ENCODE measurements at regions not wholly inside any gene's neighbourhood (a gene's known extent, or its start where the extent isn't known, plus 50 kb on each side); places are given as distances from the start of the nearest gene placed in this dataset.

DNA sequence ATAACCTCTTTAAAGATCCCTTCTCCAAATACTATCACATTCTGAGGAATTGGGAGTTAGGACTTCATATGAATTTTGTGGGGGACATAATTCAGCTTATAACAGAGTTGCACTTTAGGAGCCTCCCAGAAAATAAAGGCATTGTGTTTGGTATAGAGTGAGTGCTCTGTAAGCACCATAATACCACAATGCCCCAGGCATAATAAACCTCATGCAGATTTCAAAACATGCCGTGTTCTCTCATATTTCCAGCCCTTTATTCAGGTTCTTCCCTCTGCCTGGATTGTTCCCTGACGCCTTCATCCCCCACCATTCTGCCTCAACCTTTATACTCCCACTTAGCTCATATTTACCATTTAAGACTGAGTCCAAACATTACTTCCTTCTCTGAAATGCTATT lies 398.8 kb upstream of the FAT3 start:
- no peaks in the 10 kb centered on the region for H4K20me1 ChIP-seq (replicated peaks; ENCODE audit: control insufficient read depth, extremely low read depth, insufficient read depth, low read length)
- H3K27ac ChIP-seq (ENCODE audit: insufficient read depth, low read depth, low read length) = no peak overlapping the region
- FAIRE-seq (no peak), DNase-seq (ENCODE audit: low read depth, low spot score) (no peak)
- no peak overlapping the region for H3K4me3 ChIP-seq (replicated peaks in 1 of 3; ENCODE audit: insufficient read depth in 1 of 3, low read depth in 1 of 3, low read length in 3 of 3)
- no peak overlapping the region for H3K4me2 ChIP-seq (ENCODE audit: insufficient read depth, low read length)
- H2AFZ ChIP-seq (ENCODE audit: low read depth, low read length) = no peak overlapping the region
- intact Hi-C loops (cut with micrococcal nuclease) (no loop called here), dilution Hi-C loops (cut with MboI; ENCODE audit: extremely low pct_ligation_motif_present, low sequenced_read_pairs) (no loop called here)
- ChIA-PET POLR2A (no interaction called here), CTCF (no interaction called here)
- no peaks in the 10 kb centered on the region for H3K27me3 ChIP-seq (ENCODE audit: control insufficient read depth in 2 of 2, insufficient read depth in 2 of 2, low read length in 2 of 2)
- H3K4me1 ChIP-seq (ENCODE audit: control insufficient read depth, extremely low read depth, insufficient read depth, low read length) = no peaks in the 10 kb centered on the region
- H3K36me3 ChIP-seq (ENCODE audit: control insufficient read depth in 2 of 2, extremely low read depth in 1 of 2, insufficient read depth in 2 of 2, low read length in 2 of 2) = no peaks in the 10 kb centered on the region
- BruUV-seq (replicated peaks) = no TSS peak
- no peaks in the 10 kb centered on the region for H3K79me2 ChIP-seq (ENCODE audit: control insufficient read depth, insufficient read depth, low read length)
- no peaks in the 10 kb centered on the region for H3K9me1 ChIP-seq (replicated peaks; ENCODE audit: control insufficient read depth, extremely low read depth, insufficient read depth, low read length)
- TF ChIP-seq JUN (IDR thresholded peaks at IDR 0.05; ENCODE audit: borderline replicate concordance, insufficient read depth, insufficient read length, low read depth) (no peak), POLR2AphosphoS5 (IDR thresholded peaks at IDR 0.05; ENCODE audit: insufficient read depth, low read depth, low read length) (no peak), MYC (IDR thresholded peaks at IDR 0.05; ENCODE audit: low read depth, low read length) (no peak), FOS (IDR thresholded peaks at IDR 0.05; ENCODE audit: borderline replicate concordance, insufficient read depth, low read length) (no peak), POLR2A (IDR thresholded peaks at IDR 0.05; ENCODE audit: low read depth, low read length) (no peak), CTCF (IDR thresholded peaks at IDR 0.05; ENCODE audit: extremely low read depth in 1 of 2, insufficient read depth in 1 of 2, low read depth in 1 of 2, low read length in 2 of 2) (no peak), EZH2 (IDR thresholded peaks at IDR 0.05; ENCODE audit: borderline replicate concordance, low read depth, low read length, severe bottlenecking) (no peak), GATA2 (IDR thresholded peaks at IDR 0.05; ENCODE audit: insufficient read depth, insufficient read length, low read depth, low read length) (no peak)
- TF ChIP-seq, protein P1, sequence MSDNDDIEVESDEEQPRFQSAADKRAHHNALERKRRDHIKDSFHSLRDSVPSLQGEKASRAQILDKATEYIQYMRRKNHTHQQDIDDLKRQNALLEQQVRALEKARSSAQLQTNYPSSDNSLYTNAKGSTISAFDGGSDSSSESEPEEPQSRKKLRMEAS (IDR thresholded peaks at IDR 0.05; ENCODE audit: insufficient read depth, insufficient read length) = no peak
- H3K9ac ChIP-seq (replicated peaks; ENCODE audit: extremely low read depth, insufficient read depth, low read length) = no peak overlapping the region
- H3K9me3 ChIP-seq (replicated peaks; ENCODE audit: control insufficient read depth, insufficient read depth, low read length) = no peaks in the 10 kb centered on the region

All from endothelial cell of umbilical vein (primary cell).